A549 (cell line): ENCODE measurements at regions not wholly inside any gene's neighbourhood (a gene's known extent, or its start where the extent isn't known, plus 50 kb on each side); places are given as distances from the start of the nearest gene placed in this dataset.

Experiments used
- ATAC-seq, 2 experiments: fragments of 200-7000 bp in 1 of 2; fragments of >200 bp in 1 of 2; cut with Nextera tagmentation in 1 of 2; cut with Tn5 transposase in 1 of 2; 3 replicates each; pipeline versions ENCODE4 v1.8.0 to v1.9.1; 2018 to 2020; ENCODE audit warnings: mild to moderate bottlenecking in 1 of 2, moderate library complexity in 1 of 2
- CTCF ChIA-PET: fragments of 300-600 bp; sonication (Branson Sonifier 250); formaldehyde crosslinking; extraction: SDS; loops from one replicate; lab custom pipeline; 2021; ENCODE audit warnings: antibody characterized with exemption, inconsistent platforms; lab: Yijun Ruan, JAX
- POLR2A ChIA-PET: fragments of 350-600 bp; formaldehyde crosslinking; extraction: SDS; loops from one replicate; lab custom pipeline; 2021; ENCODE audit warnings: antibody characterized with exemption, inconsistent platforms; lab: Yijun Ruan, JAX
- DNase-seq, 2 experiments: peaks; one replicate each; pipeline versions ENCODE4 v3.0.0 to v3.0.0-alpha.2; 2011 to 2016; ENCODE audit warnings: low read depth in 1 of 2, low spot score in 1 of 2
- FAIRE-seq: peaks from 2 replicates; lab custom pipeline; 2011; peaks lifted over from hg19 to GRCh38; lab: Jason Lieb, UNC
- H3K27ac ChIP-seq, 2 experiments: fragments of >200 bp; sonication (Bioruptor Twin); formaldehyde crosslinking; 3 replicates each; pipeline ENCODE4 v1.5.1; 2016 to 2017
- H3K4me1 ChIP-seq: fragments of >200 bp; sonication (Bioruptor Twin); formaldehyde crosslinking; 3 replicates; pipeline ENCODE4 v1.6.1; 2016
- H3K4me2 ChIP-seq: fragments of >200 bp; sonication (Bioruptor Twin); formaldehyde crosslinking; 3 replicates; pipeline ENCODE4 v1.6.1; 2016
- H3K4me3 ChIP-seq: fragments of >200 bp; sonication (Bioruptor Twin); formaldehyde crosslinking; 3 replicates; pipeline ENCODE4 v1.5.1; 2016
- H3K9me3 ChIP-seq: fragments of >200 bp; sonication (Bioruptor Twin); formaldehyde crosslinking; 3 replicates; pipeline ENCODE4 v1.6.1; 2016
- BHLHE40 ChIP-seq: IDR thresholded peaks from 2 replicates; pipeline ENCODE4 v1.6.1; 2012; ENCODE audit warnings: low read depth, low read length, inconsistent platforms
- CHD2 ChIP-seq: fragments of 150-350 bp; IDR thresholded peaks from 2 replicates; pipeline ENCODE4 v1.6.1; 2014; ENCODE audit warnings: low read length; ENCODE audit not compliant: partially characterized antibody
- CHD4 ChIP-seq: fragments of 200-600 bp; sonication (generic); IDR thresholded peaks from 2 replicates; pipeline ENCODE4 v1.6.1; 2016; ENCODE audit warnings: antibody characterized with exemption, mild to moderate bottlenecking, borderline replicate concordance
- EP300 ChIP-seq, 2 experiments: fragments of >200 bp; sonication (Bioruptor Twin); formaldehyde crosslinking; IDR thresholded peaks; 2 replicates in 1 of 2; 3 replicates in 1 of 2; pipeline ENCODE4 v1.6.1; 2016 to 2017
- FOSL2 ChIP-seq, 2 experiments: fragments of 450-650 bp in 1 of 2; fragments of >200 bp in 1 of 2; sonication (Bioruptor Twin) in 1 of 2; formaldehyde crosslinking; IDR thresholded peaks; 2 replicates each; pipeline versions ENCODE4 v1.5.0 to v1.6.1; 2016 to 2020; ENCODE audit warnings: mild to moderate bottlenecking in 1 of 2, moderate library complexity in 1 of 2
- FOXS1 ChIP-seq: fragments of 250-450 bp; sonication (Bioruptor Pico); IDR thresholded peaks from 2 replicates; pipeline ENCODE4 v1.5.0; 2020; ENCODE audit warnings: mild to moderate bottlenecking, moderate library complexity
- HMGXB4 ChIP-seq: fragments of 250-450 bp; sonication (Bioruptor Pico); IDR thresholded peaks from 2 replicates; pipeline ENCODE4 v1.5.0; 2021; ENCODE audit warnings: mild to moderate bottlenecking, moderate library complexity, borderline replicate concordance
- HOXA7 ChIP-seq: fragments of 250-450 bp; sonication (Bioruptor Pico); IDR thresholded peaks from 2 replicates; pipeline ENCODE4 v1.5.0; 2020; ENCODE audit warnings: mild to moderate bottlenecking, moderate library complexity
- HOXB13 ChIP-seq: fragments of 250-450 bp; sonication (Bioruptor Pico); IDR thresholded peaks from 2 replicates; pipeline ENCODE4 v1.5.0; 2020; ENCODE audit warnings: low read depth, mild to moderate bottlenecking, moderate library complexity
- JUN ChIP-seq, 2 experiments: fragments of >200 bp; sonication (Bioruptor Twin); formaldehyde crosslinking; IDR thresholded peaks; 2 replicates in 1 of 2; 3 replicates in 1 of 2; pipeline ENCODE4 v1.6.1; 2016 to 2017
- KDM1A ChIP-seq: fragments of 200-600 bp; sonication (generic); IDR thresholded peaks from 2 replicates; pipeline ENCODE4 v1.6.1; 2016; ENCODE audit warnings: low read depth, mild to moderate bottlenecking
- MAFK ChIP-seq: fragments of 450-650 bp; IDR thresholded peaks from 2 replicates; pipeline ENCODE4 v1.6.1; 2014; ENCODE audit not compliant: partially characterized antibody
- NFE2L2 ChIP-seq: fragments of 150-350 bp; conservative IDR thresholded peaks from 2 replicates; pipeline ENCODE4 v1.6.1; 2014; ENCODE audit warnings: low read length
- NR3C1 ChIP-seq: fragments of >200 bp; sonication (Bioruptor Twin); formaldehyde crosslinking; IDR thresholded peaks from 3 replicates; pipeline ENCODE4 v1.6.1; 2017
- PHF8 ChIP-seq: fragments of 200-600 bp; sonication (generic); IDR thresholded peaks from 2 replicates; pipeline ENCODE4 v1.6.1; 2016; ENCODE audit warnings: low read depth, mild to moderate bottlenecking, antibody characterized with exemption, moderate library complexity, borderline replicate concordance
- POLR2A ChIP-seq: IDR thresholded peaks from 2 replicates; pipeline ENCODE4 v1.6.1; 2012; ENCODE audit warnings: mild to moderate bottlenecking, low read length
- POLR2AphosphoS2 ChIP-seq: conservative IDR thresholded peaks from 2 replicates; pipeline ENCODE4 v1.6.1; 2012; ENCODE audit warnings: low read length, improper control_type of control experiment, inconsistent platforms
- RAD21 ChIP-seq, 2 experiments: fragments of >200 bp in 1 of 2; sonication (Bioruptor Twin) in 1 of 2; formaldehyde crosslinking in 1 of 2; IDR thresholded peaks in 1 of 2; conservative IDR thresholded peaks in 1 of 2; 2 replicates in 1 of 2; 3 replicates in 1 of 2; pipeline ENCODE4 v1.6.1; 2012 to 2018; ENCODE audit warnings: inconsistent platforms in 1 of 2
- RNF2 ChIP-seq: fragments of 200-600 bp; sonication (generic); IDR thresholded peaks from 2 replicates; pipeline ENCODE4 v1.6.1; 2016; ENCODE audit warnings: low read depth, mild to moderate bottlenecking, antibody characterized with exemption, moderate library complexity, borderline replicate concordance
- ZC3H11A ChIP-seq: fragments of 450-650 bp; IDR thresholded peaks from 2 replicates; pipeline ENCODE4 v1.6.1; 2014; ENCODE audit warnings: antibody characterized with exemption, mild to moderate bottlenecking
- ZNF302 ChIP-seq: fragments of 250-450 bp; sonication (Bioruptor Pico); IDR thresholded peaks from 2 replicates; pipeline ENCODE4 v1.9.0; 2021; ENCODE audit warnings: inconsistent platforms, mild to moderate bottlenecking, moderate library complexity
- WGBS: methylation state at CpG from one replicate; pipeline ENCODE4 v1.1.6; 2017; ENCODE audit errors: missing lambda C conversion rate; 5-methylcytosine and 5-hydroxymethylcytosine counted together
- TF ChIP-seq, protein P1 (sequence below): fragments of 150-350 bp; IDR thresholded peaks from 2 replicates; pipeline ENCODE4 v1.6.1; 2014; ENCODE audit warnings: low read depth, mild to moderate bottlenecking, low read length
- TF ChIP-seq, protein P2 (sequence below): fragments of 200-600 bp; sonication (generic); IDR thresholded peaks from 2 replicates; pipeline ENCODE4 v1.6.1; 2016; ENCODE audit warnings: antibody characterized with exemption, mild to moderate bottlenecking, moderate library complexity

DNA sequence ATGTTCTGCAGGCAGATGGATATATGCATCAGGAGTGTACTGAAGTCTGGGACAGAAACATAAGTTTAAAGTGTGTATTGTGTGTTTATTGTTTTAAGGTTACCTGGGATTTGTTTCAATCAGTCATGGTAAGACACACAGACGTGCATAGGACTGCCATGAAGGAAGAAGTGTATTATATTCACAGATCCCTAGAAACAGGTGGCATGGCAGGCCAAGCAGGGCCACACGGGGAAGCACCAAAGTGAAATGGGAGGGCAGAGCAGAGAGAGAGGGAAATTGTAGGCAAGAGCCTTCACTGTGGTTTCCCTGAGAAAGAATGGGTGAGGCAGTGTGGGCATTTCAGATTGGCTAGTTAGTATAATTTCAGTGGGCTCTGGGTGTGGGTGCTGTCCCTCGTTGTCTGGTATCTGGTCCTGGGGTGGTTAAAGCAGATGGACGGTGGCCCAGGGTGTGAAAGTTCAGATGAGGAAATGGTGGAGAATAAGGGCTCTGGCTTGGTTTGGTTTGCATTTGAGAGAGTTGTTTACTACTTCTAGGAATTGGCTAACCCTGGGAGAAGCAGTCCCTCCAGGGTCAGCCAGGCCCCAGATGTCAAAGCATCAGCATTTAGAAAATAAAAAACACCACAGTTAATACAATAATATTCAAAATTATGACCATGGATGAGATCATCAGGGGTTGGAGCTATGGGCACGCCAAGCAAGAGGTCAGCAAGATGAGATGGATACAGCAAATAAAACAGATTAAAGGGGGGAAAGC, 160.0 kb downstream of the LRRC30 start:
- ATAC-seq = no peak
- no peak overlapping the region for H3K4me3 ChIP-seq
- FAIRE-seq = no peak
- WGBS = 18% methylated on average over 5 of the region's 5 CpGs
- no peak overlapping the region for H3K27ac ChIP-seq
- no peak for DNase-seq
- H3K4me1 ChIP-seq = no peaks in the 10 kb centered on the region
- H3K4me2 ChIP-seq = no peak overlapping the region
- ChIA-PET CTCF (no interaction called here), POLR2A (no interaction called here)
- 0 out of 3 replicates have a peak, but pooled peaks cover 3% of the 10 kb centered on the region for H3K9me3 ChIP-seq
- TF ChIP-seq ZNF302 (CRISPR knock-in tag) = no peak

- POLR2A ChIA-PET = no interaction called here
- 73% methylated on average over 9 of the region's 9 CpGs for WGBS
- DNase-seq (no peak), ATAC-seq (no peak), FAIRE-seq (no peak)
- Histone ChIP-seq H3K4me1 (no peaks in the 10 kb centered on the region), H3K4me2 (no peak overlapping the region), H3K9me3 (no peaks in the 10 kb centered on the region), H3K4me3 (no peak overlapping the region), H3K27ac (no peak overlapping the region)
- CTCF ChIA-PET = interaction anchor here (1.0 kb wide), 1 partner anchor 26 kb away, joined by 3 read pairs; no protein-coding TSS in a partner anchor
- TF ChIP-seq HOXA7 (no peak), EP300 (IDR thresholded peaks at IDR 0.05) (no peak), FOSL2 (IDR thresholded peaks at IDR 0.05) (no peak), FOSL2 (CRISPR knock-in tag; IDR thresholded peaks at IDR 0.05) (no peak), CHD2 (no peak), POLR2AphosphoS2 (no peak), HOXB13 (CRISPR knock-in tag) (no peak), ZNF302 (CRISPR knock-in tag) (no peak), RAD21 (conservative IDR thresholded peaks at IDR 0.05 in 1 of 2, IDR thresholded peaks at IDR 0.05 in 1 of 2) (no peak), BHLHE40 (no peak), PHF8 (no peak), ZC3H11A (no peak), RNF2 (no peak), POLR2A (no peak), NFE2L2 (no peak), CHD4 (no peak)
- TF ChIP-seq, protein P1, sequence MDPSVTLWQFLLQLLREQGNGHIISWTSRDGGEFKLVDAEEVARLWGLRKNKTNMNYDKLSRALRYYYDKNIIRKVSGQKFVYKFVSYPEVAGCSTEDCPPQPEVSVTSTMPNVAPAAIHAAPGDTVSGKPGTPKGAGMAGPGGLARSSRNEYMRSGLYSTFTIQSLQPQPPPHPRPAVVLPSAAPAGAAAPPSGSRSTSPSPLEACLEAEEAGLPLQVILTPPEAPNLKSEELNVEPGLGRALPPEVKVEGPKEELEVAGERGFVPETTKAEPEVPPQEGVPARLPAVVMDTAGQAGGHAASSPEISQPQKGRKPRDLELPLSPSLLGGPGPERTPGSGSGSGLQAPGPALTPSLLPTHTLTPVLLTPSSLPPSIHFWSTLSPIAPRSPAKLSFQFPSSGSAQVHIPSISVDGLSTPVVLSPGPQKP = no peak
- TF ChIP-seq, protein P2, sequence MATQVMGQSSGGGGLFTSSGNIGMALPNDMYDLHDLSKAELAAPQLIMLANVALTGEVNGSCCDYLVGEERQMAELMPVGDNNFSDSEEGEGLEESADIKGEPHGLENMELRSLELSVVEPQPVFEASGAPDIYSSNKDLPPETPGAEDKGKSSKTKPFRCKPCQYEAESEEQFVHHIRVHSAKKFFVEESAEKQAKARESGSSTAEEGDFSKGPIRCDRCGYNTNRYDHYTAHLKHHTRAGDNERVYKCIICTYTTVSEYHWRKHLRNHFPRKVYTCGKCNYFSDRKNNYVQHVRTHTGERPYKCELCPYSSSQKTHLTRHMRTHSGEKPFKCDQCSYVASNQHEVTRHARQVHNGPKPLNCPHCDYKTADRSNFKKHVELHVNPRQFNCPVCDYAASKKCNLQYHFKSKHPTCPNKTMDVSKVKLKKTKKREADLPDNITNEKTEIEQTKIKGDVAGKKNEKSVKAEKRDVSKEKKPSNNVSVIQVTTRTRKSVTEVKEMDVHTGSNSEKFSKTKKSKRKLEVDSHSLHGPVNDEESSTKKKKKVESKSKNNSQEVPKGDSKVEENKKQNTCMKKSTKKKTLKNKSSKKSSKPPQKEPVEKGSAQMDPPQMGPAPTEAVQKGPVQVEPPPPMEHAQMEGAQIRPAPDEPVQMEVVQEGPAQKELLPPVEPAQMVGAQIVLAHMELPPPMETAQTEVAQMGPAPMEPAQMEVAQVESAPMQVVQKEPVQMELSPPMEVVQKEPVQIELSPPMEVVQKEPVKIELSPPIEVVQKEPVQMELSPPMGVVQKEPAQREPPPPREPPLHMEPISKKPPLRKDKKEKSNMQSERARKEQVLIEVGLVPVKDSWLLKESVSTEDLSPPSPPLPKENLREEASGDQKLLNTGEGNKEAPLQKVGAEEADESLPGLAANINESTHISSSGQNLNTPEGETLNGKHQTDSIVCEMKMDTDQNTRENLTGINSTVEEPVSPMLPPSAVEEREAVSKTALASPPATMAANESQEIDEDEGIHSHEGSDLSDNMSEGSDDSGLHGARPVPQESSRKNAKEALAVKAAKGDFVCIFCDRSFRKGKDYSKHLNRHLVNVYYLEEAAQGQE = no peak
Observed at GRCh38 chr18:7393080-7393479, 162.2 kb downstream of the LRRC30 start.

DNA sequence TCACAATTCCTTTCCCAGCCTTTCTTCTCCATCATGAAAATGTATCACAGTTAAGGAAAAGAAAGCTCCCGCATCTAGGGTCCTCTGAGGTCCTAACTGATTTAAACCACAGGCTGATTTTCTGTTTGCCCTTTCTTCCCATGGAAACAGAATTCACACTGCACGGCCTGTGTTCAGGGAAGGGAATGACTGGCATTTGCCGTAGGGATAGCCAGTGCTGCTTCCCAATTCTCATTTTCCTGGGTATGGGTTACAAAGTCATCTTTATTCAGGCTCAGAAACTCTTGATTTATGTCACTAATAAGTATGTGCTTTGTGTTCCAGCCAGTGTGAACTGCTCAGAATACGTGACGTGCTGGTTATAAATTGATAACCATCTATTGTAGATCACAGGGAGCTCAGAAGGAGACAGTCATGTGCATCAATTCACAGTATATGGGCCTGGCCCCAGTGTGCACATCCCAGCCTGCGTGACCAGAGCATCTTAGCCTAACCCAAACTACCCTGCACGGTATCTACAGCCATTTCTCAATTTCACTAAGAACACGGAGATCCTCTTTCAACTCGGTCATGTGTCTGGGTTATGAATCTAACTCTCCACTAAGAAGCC, 163.3 kb downstream of the LRRC30 start:
- ATAC-seq (no peak), DNase-seq (no peak), FAIRE-seq (no peak)
- ChIA-PET POLR2A (no interaction called here), CTCF (no interaction called here)
- Histone ChIP-seq H3K9me3 (no peaks in the 10 kb centered on the region), H3K4me2 (no peak overlapping the region), H3K27ac (no peak overlapping the region), H3K4me3 (no peak overlapping the region), H3K4me1 (no peaks in the 10 kb centered on the region)
- WGBS = 67% methylated on average over 9 of the region's 9 CpGs
- TF ChIP-seq FOXS1 (CRISPR knock-in tag) = no peak
- TF ChIP-seq NR3C1 = no peak
- no peak for TF ChIP-seq MAFK
- no peak for TF ChIP-seq HMGXB4
- TF ChIP-seq KDM1A = no peak
- no peak for TF ChIP-seq JUN (IDR thresholded peaks at IDR 0.05)
